Testis (tissue), 2 donors: ENCODE measurements at regions not wholly inside any gene's neighbourhood (a gene's known extent, or its start where the extent isn't known, plus 50 kb on each side); places are given as distances from the start of the nearest gene placed in this dataset.

ENCODE experiments used
- DNase-seq: peaks from one replicate; pipeline ENCODE4 v3.0.0-alpha.2; 2019
- H3K27ac ChIP-seq, 2 donors: fragments of 200-600 bp; sonication (generic); one replicate each; pipeline ENCODE4 v1.5.1; 2019
- H3K27me3 ChIP-seq: fragments of 200-600 bp; sonication (generic); one replicate; pipeline ENCODE4 v1.5.1; 2019
- H3K36me3 ChIP-seq: fragments of 200-600 bp; sonication (generic); one replicate; pipeline ENCODE4 v1.5.1; 2017; ENCODE audit warnings: low read depth; ENCODE audit errors: missing control alignments
- H3K4me1 ChIP-seq: fragments of 200-600 bp; sonication (generic); one replicate; pipeline ENCODE4 v1.5.1; 2019
- H3K4me3 ChIP-seq, 2 donors: fragments of 200-600 bp; sonication (generic); one replicate each; pipeline ENCODE4 v1.5.1; 2017 to 2019
- H3K9me3 ChIP-seq: fragments of 200-600 bp; sonication (generic); one replicate; pipeline ENCODE4 v1.5.1; 2017
- CTCF ChIP-seq, 3 experiments: fragments of 450-650 bp in 2 of 3; fragments of 200-600 bp in 1 of 3; sonication (generic) in 1 of 3; IDR thresholded peaks; one replicate each; pipeline ENCODE4 v1.5.1; 2016 to 2019; ENCODE audit warnings: antibody characterized with exemption in 3 of 3, mild to moderate bottlenecking in 2 of 3, moderate library complexity in 1 of 3
- POLR2A ChIP-seq: fragments of 450-650 bp; IDR thresholded peaks from one replicate; pipeline ENCODE4 v1.6.1; 2017; ENCODE audit warnings: antibody characterized with exemption, mild to moderate bottlenecking, moderate library complexity
- WGBS, 2 donors: methylation state at CpG; one replicate each; pipeline ENCODE4 v1.1.5; 2018; 5-methylcytosine and 5-hydroxymethylcytosine counted together
- intact Hi-C: fragments of 100-400 bp; cut with DNase I; formaldehyde crosslinking; loops from one replicate; pipeline ENCODE4 v1.15.1; 2023; ENCODE audit warnings: low total_unique reads

GRCh38 chr16:74076568-74076967, 220.0 kb upstream of the PSMD7 start:
- Histone ChIP-seq H3K4me1 (no peaks in the 10 kb centered on the region), H3K36me3 (no peaks in the 10 kb centered on the region), H3K4me3 (no peak overlapping the region), H3K27me3 (no peaks in the 10 kb centered on the region), H3K27ac (no peak overlapping the region), H3K9me3 (no peaks in the 10 kb centered on the region)
- 93% methylated on average over 2 of the region's 2 CpGs for WGBS, 2 donors
- intact Hi-C loops, result no loop called here
- TF ChIP-seq POLR2A (no peak), CTCF (IDR thresholded peaks at IDR 0.05) (no peak)
- DNase-seq, result no peak

GRCh38 chr16:74075393-74075792, 221.2 kb upstream of the PSMD7 start:
- no peak overlapping the region for H3K4me3 ChIP-seq
- 85 to 90% methylated on average over 4 of the region's 4 CpGs for WGBS, 2 donors

GRCh38 chr16:74073456-74073855, 223.2 kb upstream of the PSMD7 start:
- 86 to 91% methylated on average over 3 of the region's 3 CpGs for WGBS, 2 donors
- Histone ChIP-seq H3K9me3 (no peaks in the 10 kb centered on the region), H3K27me3 (no peaks in the 10 kb centered on the region), H3K27ac (no peak overlapping the region), H3K4me3 (no peak overlapping the region), H3K36me3 (no peaks in the 10 kb centered on the region), H3K4me1 (no peaks in the 10 kb centered on the region)
- no peak for DNase-seq
- TF ChIP-seq POLR2A (no peak), CTCF (IDR thresholded peaks at IDR 0.05) (no peak)
- intact Hi-C loops, result no loop called here

More at GRCh38 chr16:74075393-74075792, 221.2 kb upstream of the PSMD7 start:
- intact Hi-C loops, result no loop called here
- no peaks in the 10 kb centered on the region for H3K36me3 ChIP-seq
- no peak for TF ChIP-seq CTCF (IDR thresholded peaks at IDR 0.05)
- no peak for TF ChIP-seq POLR2A
- H3K4me1 ChIP-seq, result no peaks in the 10 kb centered on the region
- no peaks in the 10 kb centered on the region for H3K9me3 ChIP-seq
- H3K27me3 ChIP-seq, result no peaks in the 10 kb centered on the region
- no peak for DNase-seq
- H3K27ac ChIP-seq, result no peak overlapping the region

GRCh38 chr16:74071996-74072535, 224.5 kb upstream of the PSMD7 start:
- intact Hi-C loops, result no loop called here
- 66 to 67% methylated on average over 8 of the region's 8 CpGs for WGBS, 2 donors
- TF ChIP-seq POLR2A, result no peak
- TF ChIP-seq CTCF (IDR thresholded peaks at IDR 0.05), result no peak
- Histone ChIP-seq H3K4me1 (no peaks in the 10 kb centered on the region), H3K9me3 (no peaks in the 10 kb centered on the region), H3K4me3 (no peak overlapping the region), H3K36me3 (no peaks in the 10 kb centered on the region), H3K27me3 (no peaks in the 10 kb centered on the region), H3K27ac (no peak overlapping the region)
- DNase-seq, result no peak

GRCh38 chr16:74070237-74070636, 226.4 kb upstream of the PSMD7 start:
- H3K36me3 ChIP-seq, result no peaks in the 10 kb centered on the region
- H3K9me3 ChIP-seq, result no peaks in the 10 kb centered on the region
- intact Hi-C loops, result no loop called here
- H3K27me3 ChIP-seq, result no peaks in the 10 kb centered on the region
- TF ChIP-seq POLR2A (no peak), CTCF (IDR thresholded peaks at IDR 0.05) (no peak)
- no peak overlapping the region for H3K27ac ChIP-seq
- WGBS, 2 donors, result 83% methylated on average over 9 to 10 of the region's 10 CpGs
- no peak overlapping the region for H3K4me3 ChIP-seq
- no peaks in the 10 kb centered on the region for H3K4me1 ChIP-seq
- DNase-seq, result no peak
